Breast epithelium (tissue), 4 donors: ENCODE measurements at regions not wholly inside any gene's neighbourhood (a gene's known extent, or its start where the extent isn't known, plus 50 kb on each side); places are given as distances from the start of the nearest gene placed in this dataset.

ENCODE experiments used
- DNase-seq, 2 donors: peaks; one replicate each; pipeline ENCODE4 v3.0.0-alpha.2; 2019; ENCODE audit warnings: low spot score in 2 of 2
- H3K27ac ChIP-seq, 2 donors: fragments of 200-600 bp; sonication (generic) in 1 of 2; one replicate each; pipeline ENCODE4 v1.5.1; 2016 to 2019; ENCODE audit warnings: mild to moderate bottlenecking in 1 of 2
- H3K27me3 ChIP-seq, 2 donors: fragments of 200-600 bp; sonication (generic) in 1 of 2; one replicate each; pipeline versions ENCODE4 v1.5.1 to v1.6.0; 2017 to 2019; ENCODE audit warnings: control low read depth in 1 of 2, mild to moderate bottlenecking in 1 of 2
- H3K36me3 ChIP-seq: fragments of 200-600 bp; one replicate; pipeline ENCODE4 v1.5.1; 2019
- H3K4me1 ChIP-seq, 2 donors: fragments of 200-600 bp; sonication (generic); one replicate each; pipeline ENCODE4 v1.5.1; 2016 to 2019; ENCODE audit warnings: control low read depth in 1 of 2
- H3K4me3 ChIP-seq, 3 donors: fragments of 200-600 bp; sonication (generic); 1 replicate in 2 of 3; 2 replicates in 1 of 3; pipeline ENCODE4 v1.5.1; 2016 to 2019; ENCODE audit warnings: mild to moderate bottlenecking in 3 of 3, moderate library complexity in 2 of 3
- H3K9me3 ChIP-seq, 2 donors: fragments of 200-600 bp; sonication (generic) in 1 of 2; one replicate each; pipeline ENCODE4 v1.5.1; 2016 to 2019; ENCODE audit warnings: control low read depth in 1 of 2
- POLR2A ChIP-seq: fragments of 450-650 bp; IDR thresholded peaks from one replicate; pipeline ENCODE4 v1.6.1; 2016; ENCODE audit warnings: antibody characterized with exemption, mild to moderate bottlenecking, moderate library complexity
- POLR2AphosphoS5 ChIP-seq, 3 donors: sonication (generic); formaldehyde crosslinking; IDR thresholded peaks; one replicate each; pipeline ENCODE4 v1.6.1; 2017; ENCODE audit warnings: antibody characterized with exemption in 3 of 3
- intact Hi-C: fragments of 100-400 bp; cut with DNase I; formaldehyde crosslinking; loops from one replicate; pipeline ENCODE4 v1.15.1; 2023; ENCODE audit warnings: low total_unique reads
- TF ChIP-seq, protein P1 (sequence below), 3 donors: fragments of 450-650 bp; IDR thresholded peaks; one replicate each; pipeline ENCODE4 v1.5.1; 2016 to 2017; ENCODE audit warnings: antibody characterized with exemption in 3 of 3, mild to moderate bottlenecking in 3 of 3, moderate library complexity in 3 of 3

DNA sequence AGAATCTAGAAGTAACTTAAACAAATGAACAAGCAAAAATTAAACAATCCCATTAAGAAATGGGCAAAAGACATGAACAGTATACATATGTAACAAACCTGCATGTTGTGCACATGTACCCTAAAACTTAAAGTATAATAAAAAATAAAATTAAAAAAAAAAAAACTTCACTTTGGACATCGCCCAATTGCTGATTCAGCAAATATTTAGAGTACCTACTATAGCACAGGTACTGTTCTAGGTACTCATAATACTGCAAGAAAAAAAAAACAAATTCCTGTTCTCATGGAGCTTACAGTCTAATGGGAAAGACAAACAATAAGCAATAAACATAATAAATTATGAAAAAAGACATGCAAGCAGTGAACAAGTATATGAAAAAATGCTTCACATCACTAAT is 501.5 kb upstream of the HS3ST5 start:
- TF ChIP-seq, protein P1, sequence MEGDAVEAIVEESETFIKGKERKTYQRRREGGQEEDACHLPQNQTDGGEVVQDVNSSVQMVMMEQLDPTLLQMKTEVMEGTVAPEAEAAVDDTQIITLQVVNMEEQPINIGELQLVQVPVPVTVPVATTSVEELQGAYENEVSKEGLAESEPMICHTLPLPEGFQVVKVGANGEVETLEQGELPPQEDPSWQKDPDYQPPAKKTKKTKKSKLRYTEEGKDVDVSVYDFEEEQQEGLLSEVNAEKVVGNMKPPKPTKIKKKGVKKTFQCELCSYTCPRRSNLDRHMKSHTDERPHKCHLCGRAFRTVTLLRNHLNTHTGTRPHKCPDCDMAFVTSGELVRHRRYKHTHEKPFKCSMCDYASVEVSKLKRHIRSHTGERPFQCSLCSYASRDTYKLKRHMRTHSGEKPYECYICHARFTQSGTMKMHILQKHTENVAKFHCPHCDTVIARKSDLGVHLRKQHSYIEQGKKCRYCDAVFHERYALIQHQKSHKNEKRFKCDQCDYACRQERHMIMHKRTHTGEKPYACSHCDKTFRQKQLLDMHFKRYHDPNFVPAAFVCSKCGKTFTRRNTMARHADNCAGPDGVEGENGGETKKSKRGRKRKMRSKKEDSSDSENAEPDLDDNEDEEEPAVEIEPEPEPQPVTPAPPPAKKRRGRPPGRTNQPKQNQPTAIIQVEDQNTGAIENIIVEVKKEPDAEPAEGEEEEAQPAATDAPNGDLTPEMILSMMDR (IDR thresholded peaks at IDR 0.05): no peak
- TF ChIP-seq POLR2A (no peak), POLR2AphosphoS5 (IDR thresholded peaks at IDR 0.05) (no peak)
- no peaks in the 10 kb centered on the region for H3K36me3 ChIP-seq
- intact Hi-C loops: no loop called here
- H3K9me3 ChIP-seq: peaks cover 0 to 4% of the 10 kb centered on the region in 2 donors
- no peaks in the 10 kb centered on the region for H3K4me1 ChIP-seq
- no peaks in the 10 kb centered on the region for H3K27me3 ChIP-seq
- no peak for DNase-seq
- no peak overlapping the region for H3K4me3 ChIP-seq
- no peak overlapping the region for H3K27ac ChIP-seq

- Histone ChIP-seq H3K9me3 (peaks cover 0 to 4% of the 10 kb centered on the region in 2 donors), H3K27me3 (no peaks in the 10 kb centered on the region), H3K4me3 (no peak overlapping the region), H3K36me3 (no peaks in the 10 kb centered on the region), H3K4me1 (no peaks in the 10 kb centered on the region), H3K27ac (no peak overlapping the region)
- no peak for DNase-seq
- TF ChIP-seq POLR2AphosphoS5 (IDR thresholded peaks at IDR 0.05) (no peak), POLR2A (no peak)
- TF ChIP-seq, protein P1 (IDR thresholded peaks at IDR 0.05): no peak
- intact Hi-C loops: no loop called here
Observed at GRCh38 chr6:114839019-114839418, 496.2 kb upstream of the HS3ST5 start.

- Histone ChIP-seq H3K27ac (no peak overlapping the region), H3K4me1 (no peaks in the 10 kb centered on the region), H3K4me3 (no peak overlapping the region), H3K27me3 (no peaks in the 10 kb centered on the region), H3K36me3 (no peaks in the 10 kb centered on the region), H3K9me3 (no peaks in the 10 kb centered on the region)
- no peak for TF ChIP-seq POLR2AphosphoS5 (IDR thresholded peaks at IDR 0.05)
- TF ChIP-seq, protein P1 (IDR thresholded peaks at IDR 0.05): no peak
- no peak for TF ChIP-seq POLR2A
- intact Hi-C loops: no loop called here
- no peak for DNase-seq
Observed at GRCh38 chr6:114833211-114833610, 490.4 kb upstream of the HS3ST5 start.

- H3K36me3 ChIP-seq: no peaks in the 10 kb centered on the region
- intact Hi-C loops: no loop called here
- no peaks in the 10 kb centered on the region for H3K27me3 ChIP-seq
- H3K4me3 ChIP-seq: no peak overlapping the region
- TF ChIP-seq POLR2A (no peak), POLR2AphosphoS5 (IDR thresholded peaks at IDR 0.05) (no peak)
- TF ChIP-seq, protein P1 (IDR thresholded peaks at IDR 0.05): no peak
- DNase-seq: no peak
- no peaks in the 10 kb centered on the region for H3K4me1 ChIP-seq
- H3K9me3 ChIP-seq: no peaks in the 10 kb centered on the region
- H3K27ac ChIP-seq: no peak overlapping the region
Observed at GRCh38 chr6:114830515-114830914, 487.7 kb upstream of the HS3ST5 start.

GRCh38 chr6:114827135-114827534 is 484.3 kb upstream of the HS3ST5 start:
- Histone ChIP-seq H3K9me3 (no peaks in the 10 kb centered on the region), H3K4me1 (no peaks in the 10 kb centered on the region), H3K4me3 (no peak overlapping the region), H3K36me3 (no peaks in the 10 kb centered on the region), H3K27ac (no peak overlapping the region), H3K27me3 (no peaks in the 10 kb centered on the region)
- DNase-seq: no peak
- TF ChIP-seq, protein P1 (IDR thresholded peaks at IDR 0.05): no peak
- no peak for TF ChIP-seq POLR2A
- TF ChIP-seq POLR2AphosphoS5 (IDR thresholded peaks at IDR 0.05): no peak
- intact Hi-C loops: no loop called here
